Thyroid gland (tissue), 4 donors: ENCODE measurements at regions not wholly inside any gene's neighbourhood (a gene's known extent, or its start where the extent isn't known, plus 50 kb on each side); places are given as distances from the start of the nearest gene placed in this dataset.

Source experiments
- POLR2A ChIP-seq, 2 donors: fragments of 450-650 bp; IDR thresholded peaks; one replicate each; pipeline ENCODE4 v1.6.1; 2017; ENCODE audit warnings: antibody characterized with exemption in 2 of 2, mild to moderate bottlenecking in 2 of 2, moderate library complexity in 1 of 2
- TF ChIP-seq, protein P1 (sequence below), 6 experiments: fragments of 200-600 bp in 3 of 6; fragments of 450-650 bp in 3 of 6; sonication (generic) in 3 of 6; IDR thresholded peaks; one replicate each; pipeline ENCODE4 v1.5.1; 2016 to 2019; ENCODE audit warnings: antibody characterized with exemption in 6 of 6, mild to moderate bottlenecking in 2 of 6, inconsistent platforms in 1 of 6, moderate library complexity in 1 of 6

DNA sequence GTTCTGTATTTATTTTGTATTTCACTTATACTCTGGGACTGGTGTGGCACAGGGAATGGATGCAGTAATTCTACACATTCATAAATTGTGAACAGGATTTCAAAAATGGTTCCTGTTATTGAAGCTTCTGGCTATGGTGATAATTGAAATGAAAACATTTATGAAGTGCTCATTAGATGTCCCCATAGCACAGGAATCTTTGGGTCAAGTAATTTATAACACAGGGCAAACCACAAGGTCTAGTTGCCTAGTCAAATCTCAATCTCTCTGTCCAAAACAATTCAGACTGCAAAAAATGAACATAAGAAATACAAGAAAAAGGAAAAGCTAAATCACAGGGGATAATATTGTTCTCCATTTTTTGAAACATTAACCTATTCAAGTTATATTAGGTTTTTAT, 117.5 kb upstream of the PTPRG start:
- no peak for TF ChIP-seq POLR2A (IDR thresholded peaks at IDR 0.05)
- TF ChIP-seq, protein P1, sequence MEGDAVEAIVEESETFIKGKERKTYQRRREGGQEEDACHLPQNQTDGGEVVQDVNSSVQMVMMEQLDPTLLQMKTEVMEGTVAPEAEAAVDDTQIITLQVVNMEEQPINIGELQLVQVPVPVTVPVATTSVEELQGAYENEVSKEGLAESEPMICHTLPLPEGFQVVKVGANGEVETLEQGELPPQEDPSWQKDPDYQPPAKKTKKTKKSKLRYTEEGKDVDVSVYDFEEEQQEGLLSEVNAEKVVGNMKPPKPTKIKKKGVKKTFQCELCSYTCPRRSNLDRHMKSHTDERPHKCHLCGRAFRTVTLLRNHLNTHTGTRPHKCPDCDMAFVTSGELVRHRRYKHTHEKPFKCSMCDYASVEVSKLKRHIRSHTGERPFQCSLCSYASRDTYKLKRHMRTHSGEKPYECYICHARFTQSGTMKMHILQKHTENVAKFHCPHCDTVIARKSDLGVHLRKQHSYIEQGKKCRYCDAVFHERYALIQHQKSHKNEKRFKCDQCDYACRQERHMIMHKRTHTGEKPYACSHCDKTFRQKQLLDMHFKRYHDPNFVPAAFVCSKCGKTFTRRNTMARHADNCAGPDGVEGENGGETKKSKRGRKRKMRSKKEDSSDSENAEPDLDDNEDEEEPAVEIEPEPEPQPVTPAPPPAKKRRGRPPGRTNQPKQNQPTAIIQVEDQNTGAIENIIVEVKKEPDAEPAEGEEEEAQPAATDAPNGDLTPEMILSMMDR (IDR thresholded peaks at IDR 0.05): no peak
